HCT116 (cell line): ENCODE measurements at regions not wholly inside any gene's neighbourhood (a gene's known extent, or its start where the extent isn't known, plus 50 kb on each side); places are given as distances from the start of the nearest gene placed in this dataset.

Experiments used
- ATAC-seq: fragments of 200-7000 bp; cut with Tn5 transposase; 2 replicates; pipeline ENCODE4 v1.9.1; 2020; ENCODE audit warnings: mild to moderate bottlenecking, moderate library complexity
- BruUV-seq: library from RNA; stranded (reverse); fragments of 400-500 nt; replicated peaks from 2 replicates; lab custom pipeline; 2021; lab: Mats Ljungman, UMichigan
- CTCF ChIA-PET: fragments of 300-600 bp; sonication (Branson Sonifier 250); formaldehyde crosslinking; loops from one replicate; lab custom pipeline; 2021; ENCODE audit warnings: antibody characterized with exemption; lab: Charles Lee
- POLR2A ChIA-PET: fragments of 300-600, 350-600 bp; sonication (Branson Sonifier 250); formaldehyde crosslinking; loops from one replicate; lab custom pipeline; 2021; ENCODE audit warnings: antibody characterized with exemption; lab: Charles Lee
- RAD21 ChIA-PET, 2 experiments: fragments of 300-600 bp; sonication (Branson Sonifier 250); formaldehyde crosslinking; loops; one replicate each; lab custom pipeline; 2023; ENCODE audit warnings: low total read pairs in 2 of 2; ENCODE audit not compliant: uncharacterized antibody in 2 of 2, unreplicated experiment in 2 of 2, low non-redundant PET in 1 of 2; lab: Charles Lee
- DNase-seq: peaks from one replicate; pipeline ENCODE4 v3.0.0-alpha.2; 2010; ENCODE audit warnings: low read depth, low spot score
- H2AFZ ChIP-seq: fragments of 200-600 bp; shearing (Covaris generic), sonication (generic); 2 replicates; pipeline ENCODE4 v1.6.1; 2017; ENCODE audit warnings: low read depth, mixed run types, mixed read lengths, antibody characterized with exemption, low read length; ENCODE audit not compliant: poor library complexity, severe bottlenecking
- H3K27ac ChIP-seq: 2 replicates; pipeline ENCODE4 v1.5.1; 2012; ENCODE audit warnings: low read depth, low read length
- H3K27me3 ChIP-seq: fragments of 200-600 bp; sonication (generic); 2 replicates; pipeline ENCODE4 v1.6.1; 2016; ENCODE audit warnings: mixed run types, low read length, mixed read lengths; ENCODE audit not compliant: insufficient read depth
- H3K36me3 ChIP-seq, 2 experiments: fragments of 200-500 bp in 1 of 2; fragments of 200-600 bp in 1 of 2; sonication (Bioruptor generic) in 1 of 2; sonication (generic) in 1 of 2; 2 replicates each; pipeline versions ENCODE4 v1.5.1 to v1.6.1; 2014 to 2016; ENCODE audit warnings: low read length in 2 of 2, inconsistent platforms in 1 of 2, mixed read lengths in 1 of 2, mixed run types in 1 of 2; ENCODE audit not compliant: insufficient read depth in 2 of 2, control insufficient read depth in 1 of 2
- H3K4me1 ChIP-seq, 2 experiments: fragments of 200-600 bp in 1 of 2; sonication (generic) in 1 of 2; 2 replicates each; pipeline versions ENCODE4 v1.5.1 to v1.6.1; 2012 to 2017; ENCODE audit warnings: low read length in 2 of 2, inconsistent platforms in 1 of 2, mild to moderate bottlenecking in 1 of 2, mixed read lengths in 1 of 2, mixed run types in 1 of 2, moderate library complexity in 1 of 2; ENCODE audit not compliant: insufficient read depth in 2 of 2, control insufficient read depth in 1 of 2
- H3K4me2 ChIP-seq: fragments of 200-600 bp; sonication (generic); 2 replicates; pipeline ENCODE4 v1.6.1; 2017; ENCODE audit warnings: mixed run types, low read length, mixed read lengths
- H3K4me3 ChIP-seq, 2 experiments: fragments of 200-600 bp in 1 of 2; sonication (generic) in 1 of 2; replicated peaks in 1 of 2; 2 replicates each; pipeline ENCODE4 v1.5.1; 2011 to 2016; ENCODE audit warnings: low read length in 2 of 2, control low read depth in 1 of 2, low read depth in 1 of 2, mild to moderate bottlenecking in 1 of 2, mixed read lengths in 1 of 2, mixed run types in 1 of 2
- H3K79me2 ChIP-seq: fragments of 200-600 bp; sonication (generic); 2 replicates; pipeline ENCODE4 v1.6.1; 2017; ENCODE audit warnings: mild to moderate bottlenecking, mixed run types, low read length, moderate library complexity, mixed read lengths; ENCODE audit not compliant: insufficient read depth
- H3K9ac ChIP-seq: fragments of 200-600 bp; sonication (generic); 2 replicates; pipeline ENCODE4 v1.6.1; 2016; ENCODE audit warnings: low read length, mixed read lengths
- H3K9me2 ChIP-seq: fragments of 200-600 bp; sonication (generic), shearing (Covaris generic); 2 replicates; pipeline ENCODE4 v1.6.1; 2017; ENCODE audit warnings: mixed run types, mild to moderate bottlenecking, moderate library complexity; ENCODE audit not compliant: insufficient read depth
- H3K9me3 ChIP-seq, 2 experiments: fragments of 200-500 bp in 1 of 2; fragments of 200-600 bp in 1 of 2; sonication (Bioruptor generic) in 1 of 2; sonication (generic) in 1 of 2; 2 replicates each; pipeline ENCODE4 v1.6.1; 2014 to 2017; ENCODE audit warnings: low read length in 2 of 2, mixed read lengths in 2 of 2, inconsistent platforms in 1 of 2, low read depth in 1 of 2, mild to moderate bottlenecking in 1 of 2, mixed run types in 1 of 2, moderate library complexity in 1 of 2; ENCODE audit not compliant: control insufficient read depth in 1 of 2, insufficient read depth in 1 of 2
- H4K20me1 ChIP-seq: fragments of 200-600 bp; sonication (generic), shearing (Covaris generic); 2 replicates; pipeline ENCODE4 v1.6.1; 2017; ENCODE audit warnings: mixed run types, mild to moderate bottlenecking, moderate library complexity; ENCODE audit not compliant: insufficient read depth
- ATF3 ChIP-seq: IDR thresholded peaks from 2 replicates; pipeline ENCODE4 v1.6.1; 2012
- EGR1 ChIP-seq: IDR thresholded peaks from 2 replicates; pipeline ENCODE4 v1.6.1; 2012; ENCODE audit warnings: low read depth
- ELF1 ChIP-seq: IDR thresholded peaks from 2 replicates; pipeline ENCODE4 v1.6.1; 2012; ENCODE audit warnings: low read depth, borderline replicate concordance
- EZH2 ChIP-seq: fragments of 200-600 bp; sonication (generic); IDR thresholded peaks from 2 replicates; pipeline ENCODE4 v1.6.1; 2017; ENCODE audit warnings: antibody characterized with exemption, mixed run types
- EZH2phosphoT487 ChIP-seq: fragments of 200-600 bp; IDR thresholded peaks from 2 replicates; pipeline ENCODE4 v1.6.1; 2018; ENCODE audit warnings: antibody characterized with exemption, borderline replicate concordance
- FOSL1 ChIP-seq: IDR thresholded peaks from 2 replicates; pipeline ENCODE4 v1.6.1; 2012; ENCODE audit warnings: low read depth
- JUND ChIP-seq: IDR thresholded peaks from 2 replicates; pipeline ENCODE4 v1.6.1; 2012
- MAX ChIP-seq: IDR thresholded peaks from 2 replicates; pipeline ENCODE4 v1.6.1; 2012
- POLR2A ChIP-seq: IDR thresholded peaks from 2 replicates; pipeline ENCODE4 v1.7.0; 2011; ENCODE audit warnings: borderline replicate concordance; ENCODE audit not compliant: insufficient read depth, insufficient read length; ENCODE audit errors: extremely low read depth
- POLR2AphosphoS5 ChIP-seq: IDR thresholded peaks from 2 replicates; pipeline ENCODE4 v1.6.1; 2011; ENCODE audit warnings: mild to moderate bottlenecking, low read depth, low read length, moderate library complexity
- SIN3A ChIP-seq: IDR thresholded peaks from 2 replicates; pipeline ENCODE4 v1.6.1; 2012; ENCODE audit warnings: low read depth
- SP1 ChIP-seq: IDR thresholded peaks from 2 replicates; pipeline ENCODE4 v1.6.1; 2012; ENCODE audit warnings: low read depth
- SRF ChIP-seq: IDR thresholded peaks from 2 replicates; pipeline ENCODE4 v1.6.1; 2012; ENCODE audit warnings: low read depth
- TCF7L2 ChIP-seq: IDR thresholded peaks from 2 replicates; pipeline ENCODE4 v1.7.0; 2011; ENCODE audit warnings: borderline replicate concordance, inconsistent platforms; ENCODE audit not compliant: insufficient read depth, insufficient read length; ENCODE audit errors: extremely low read depth
- ZFX ChIP-seq: fragments of 450-650 bp; IDR thresholded peaks from 2 replicates; pipeline ENCODE4 v1.6.1; 2017
- ZNF274 ChIP-seq: fragments of 200-500 bp; sonication (Bioruptor generic); IDR thresholded peaks from 2 replicates; pipeline ENCODE4 v1.6.1; 2014; ENCODE audit warnings: mild to moderate bottlenecking, low read depth, low read length, inconsistent platforms
- intact Hi-C: fragments of 100-400 bp; cut with micrococcal nuclease; formaldehyde crosslinking; loops from 2 replicates; pipeline ENCODE4 v1.10.0; 2022
- TF ChIP-seq, protein P1 (sequence below), 3 experiments: fragments of 200-600 bp in 1 of 3; sonication (generic) in 1 of 3; IDR thresholded peaks in 2 of 3; conservative IDR thresholded peaks in 1 of 3; 2 replicates each; pipeline ENCODE4 v1.5.1; 2012 to 2017; ENCODE audit warnings: low read depth in 2 of 3, low read length in 2 of 3, antibody characterized with exemption in 1 of 3, borderline replicate concordance in 1 of 3, control low read depth in 1 of 3, mild to moderate bottlenecking in 1 of 3, mixed read lengths in 1 of 3, mixed run types in 1 of 3, moderate library complexity in 1 of 3; ENCODE audit not compliant: insufficient read depth in 1 of 3
- TF ChIP-seq, protein P2 (sequence below): IDR thresholded peaks from 2 replicates; pipeline ENCODE4 v1.6.1; 2011; ENCODE audit warnings: mild to moderate bottlenecking, low read length, moderate library complexity; ENCODE audit not compliant: insufficient replicate concordance; ENCODE audit errors: extremely low read depth

DNA sequence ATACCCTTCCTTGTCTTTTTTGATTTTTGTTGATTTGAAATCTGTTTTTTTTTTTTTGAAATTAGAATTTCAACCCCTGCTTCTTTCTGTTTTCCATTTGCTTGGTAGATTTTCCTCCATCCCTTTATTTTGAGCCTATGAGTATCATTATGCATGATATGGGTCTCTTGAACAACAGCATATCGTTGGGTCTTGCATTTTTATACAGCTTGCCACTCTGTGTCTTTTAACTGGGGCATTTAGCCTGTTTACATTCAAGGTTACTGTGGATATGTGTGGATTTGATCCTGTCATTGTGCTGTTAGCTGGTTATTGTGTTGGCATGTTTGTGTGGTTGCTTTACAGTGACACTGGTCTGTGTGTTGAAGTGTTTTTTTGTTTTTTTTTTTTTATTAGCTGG is 99.7 kb upstream of the P3H2 start:
- Histone ChIP-seq H3K36me3 (no peaks in the 10 kb centered on the region), H4K20me1 (no peaks in the 10 kb centered on the region), H3K4me3 (no peak overlapping the region), H3K79me2 (no peaks in the 10 kb centered on the region)
- DNase-seq: no peak
- RAD21 ChIA-PET: no interaction called here
- no peak for ATAC-seq
- no TSS peak for BruUV-seq
- no peak for TF ChIP-seq SRF
- TF ChIP-seq ZFX: no peak
- TF ChIP-seq, all 23 proteins: peak for 0
- H3K9me3 ChIP-seq: no peaks in the 10 kb centered on the region
- no peak overlapping the region for H3K9ac ChIP-seq
- H3K27ac ChIP-seq: no peak overlapping the region
- ChIA-PET POLR2A (no interaction called here), CTCF (no interaction called here)
- no peak overlapping the region for H2AFZ ChIP-seq
- H3K4me1 ChIP-seq: peaks cover 0 to 6% of the 10 kb centered on the region in 2 experiments; a peak in 1 of 4 replicates
- intact Hi-C loops: loop anchor here (10.0 kb wide), 1 partner anchor 474 kb away; no protein-coding TSS in a partner anchor
- no peak overlapping the region for H3K4me2 ChIP-seq
- H3K9me2 ChIP-seq: no peaks in the 10 kb centered on the region
- no peaks in the 10 kb centered on the region for H3K27me3 ChIP-seq

DNA sequence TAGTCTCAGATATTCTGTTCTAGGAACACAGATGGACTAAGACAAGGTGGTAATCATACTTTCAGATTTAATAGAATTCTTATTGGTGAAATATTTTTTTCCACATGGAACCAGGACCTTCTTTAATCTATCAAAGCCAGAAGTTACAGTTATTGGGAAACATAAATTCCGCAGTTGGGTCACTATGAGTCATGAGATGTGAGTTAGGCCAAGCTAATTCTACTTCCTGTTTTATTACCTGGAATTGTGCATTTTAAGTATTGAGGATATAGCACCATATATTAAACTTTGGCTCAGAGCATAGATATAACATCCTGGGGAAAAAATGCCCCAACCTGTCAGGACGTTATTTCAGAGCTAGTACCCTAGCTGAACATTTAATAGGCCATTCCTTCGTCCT is 96.4 kb upstream of the P3H2 start:
- Histone ChIP-seq H3K4me2 (no peak overlapping the region), H3K27me3 (no peaks in the 10 kb centered on the region), H3K9me3 (no peaks in the 10 kb centered on the region), H4K20me1 (no peaks in the 10 kb centered on the region), H3K4me1 (peaks cover 0 to 6% of the 10 kb centered on the region in 2 experiments; a peak in 1 of 4 replicates), H3K9me2 (no peaks in the 10 kb centered on the region), H3K27ac (no peak overlapping the region), H3K36me3 (no peaks in the 10 kb centered on the region), H3K79me2 (no peaks in the 10 kb centered on the region), H3K4me3 (no peak overlapping the region), H3K9ac (no peak overlapping the region), H2AFZ (peak overlapping the region; percentile 69)
- ChIA-PET POLR2A (no interaction called here), RAD21 (no interaction called here), CTCF (interaction anchor here (1.5 kb wide), 1 partner anchor 105 kb away, joined by 3 read pairs; the partner anchor contains the start of gene CLDN1)
- intact Hi-C loops: no loop called here
- DNase-seq (no peak), ATAC-seq (no peak)
- no TSS peak for BruUV-seq
- TF ChIP-seq, protein P1, sequence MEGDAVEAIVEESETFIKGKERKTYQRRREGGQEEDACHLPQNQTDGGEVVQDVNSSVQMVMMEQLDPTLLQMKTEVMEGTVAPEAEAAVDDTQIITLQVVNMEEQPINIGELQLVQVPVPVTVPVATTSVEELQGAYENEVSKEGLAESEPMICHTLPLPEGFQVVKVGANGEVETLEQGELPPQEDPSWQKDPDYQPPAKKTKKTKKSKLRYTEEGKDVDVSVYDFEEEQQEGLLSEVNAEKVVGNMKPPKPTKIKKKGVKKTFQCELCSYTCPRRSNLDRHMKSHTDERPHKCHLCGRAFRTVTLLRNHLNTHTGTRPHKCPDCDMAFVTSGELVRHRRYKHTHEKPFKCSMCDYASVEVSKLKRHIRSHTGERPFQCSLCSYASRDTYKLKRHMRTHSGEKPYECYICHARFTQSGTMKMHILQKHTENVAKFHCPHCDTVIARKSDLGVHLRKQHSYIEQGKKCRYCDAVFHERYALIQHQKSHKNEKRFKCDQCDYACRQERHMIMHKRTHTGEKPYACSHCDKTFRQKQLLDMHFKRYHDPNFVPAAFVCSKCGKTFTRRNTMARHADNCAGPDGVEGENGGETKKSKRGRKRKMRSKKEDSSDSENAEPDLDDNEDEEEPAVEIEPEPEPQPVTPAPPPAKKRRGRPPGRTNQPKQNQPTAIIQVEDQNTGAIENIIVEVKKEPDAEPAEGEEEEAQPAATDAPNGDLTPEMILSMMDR (IDR thresholded peaks at IDR 0.05 in 2 of 3, conservative IDR thresholded peaks at IDR 0.05 in 1 of 3; ENCODE audit: borderline replicate concordance in 1 of 3, insufficient read depth in 1 of 3, low read depth in 2 of 3, low read length in 2 of 3): no peak
- peak; percentile 50 for TF ChIP-seq FOSL1
- no peak for TF ChIP-seq ZFX
- TF ChIP-seq EGR1: no peak
- peak; percentile 23; the same call in 1 of the 2 replicates for TF ChIP-seq JUND
- no peak for TF ChIP-seq SRF
- TF ChIP-seq SIN3A: no peak
- TF ChIP-seq, protein P2, sequence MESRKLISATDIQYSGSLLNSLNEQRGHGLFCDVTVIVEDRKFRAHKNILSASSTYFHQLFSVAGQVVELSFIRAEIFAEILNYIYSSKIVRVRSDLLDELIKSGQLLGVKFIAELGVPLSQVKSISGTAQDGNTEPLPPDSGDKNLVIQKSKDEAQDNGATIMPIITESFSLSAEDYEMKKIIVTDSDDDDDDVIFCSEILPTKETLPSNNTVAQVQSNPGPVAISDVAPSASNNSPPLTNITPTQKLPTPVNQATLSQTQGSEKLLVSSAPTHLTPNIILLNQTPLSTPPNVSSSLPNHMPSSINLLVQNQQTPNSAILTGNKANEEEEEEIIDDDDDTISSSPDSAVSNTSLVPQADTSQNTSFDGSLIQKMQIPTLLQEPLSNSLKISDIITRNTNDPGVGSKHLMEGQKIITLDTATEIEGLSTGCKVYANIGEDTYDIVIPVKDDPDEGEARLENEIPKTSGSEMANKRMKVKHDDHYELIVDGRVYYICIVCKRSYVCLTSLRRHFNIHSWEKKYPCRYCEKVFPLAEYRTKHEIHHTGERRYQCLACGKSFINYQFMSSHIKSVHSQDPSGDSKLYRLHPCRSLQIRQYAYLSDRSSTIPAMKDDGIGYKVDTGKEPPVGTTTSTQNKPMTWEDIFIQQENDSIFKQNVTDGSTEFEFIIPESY: no peak
- TF ChIP-seq ZNF274: no peak
- no peak for TF ChIP-seq ELF1
- no peak for TF ChIP-seq TCF7L2
- no peak for TF ChIP-seq POLR2A
- TF ChIP-seq POLR2AphosphoS5: no peak
- TF ChIP-seq SP1: peak; percentile 31; the same call in 1 of the 2 replicates
- TF ChIP-seq ATF3: no peak
- no peak for TF ChIP-seq EZH2
- no peak for TF ChIP-seq MAX
- no peak for TF ChIP-seq EZH2phosphoT487
